GM23338 (cell line): ENCODE measurements at regions not wholly inside any gene's neighbourhood (a gene's known extent, or its start where the extent isn't known, plus 50 kb on each side); places are given as distances from the start of the nearest gene placed in this dataset.

ENCODE experiments used
- ATAC-seq: fragments of 200-7000 bp; cut with Tn5 transposase; 3 replicates; pipeline ENCODE4 v1.9.1; 2020
- DNase-seq: peaks from one replicate; pipeline ENCODE4 v3.0.0-alpha.2; 2015; ENCODE audit warnings: low spot score
- H2AFZ ChIP-seq: fragments of 200-600 bp; sonication (generic); 2 replicates; pipeline ENCODE4 v1.8.0; 2016; ENCODE audit warnings: antibody characterized with exemption, mild to moderate bottlenecking, moderate library complexity
- H3F3A ChIP-seq: fragments of 200-600 bp; sonication (generic); replicated peaks from 2 replicates; pipeline ENCODE4 v1.8.0; 2017; ENCODE audit warnings: antibody characterized with exemption, mixed run types, low read depth
- H3K27ac ChIP-seq: fragments of 200-600 bp; sonication (generic); 2 replicates; pipeline ENCODE4 v1.6.1; 2016; ENCODE audit warnings: low read depth
- H3K27me3 ChIP-seq: fragments of 200-600 bp; sonication (generic); 2 replicates; pipeline ENCODE4 v1.8.0; 2016; ENCODE audit warnings: mild to moderate bottlenecking, mixed run types, moderate library complexity; ENCODE audit not compliant: insufficient read depth
- H3K36me3 ChIP-seq: fragments of 200-600 bp; sonication (generic); 2 replicates; pipeline ENCODE4 v1.8.0; 2016; ENCODE audit warnings: mild to moderate bottlenecking; ENCODE audit not compliant: insufficient read depth
- H3K4me1 ChIP-seq: fragments of 200-600 bp; sonication (generic); 2 replicates; pipeline ENCODE4 v1.8.0; 2016; ENCODE audit warnings: mild to moderate bottlenecking, moderate library complexity; ENCODE audit not compliant: insufficient read depth
- H3K4me2 ChIP-seq: fragments of 200-600 bp; sonication (generic); 2 replicates; pipeline ENCODE4 v1.7.1; 2017; ENCODE audit warnings: mixed run types
- H3K4me3 ChIP-seq: fragments of 200-600 bp; sonication (generic); 2 replicates; pipeline ENCODE4 v1.6.1; 2016; ENCODE audit warnings: mixed run types
- H3K79me2 ChIP-seq: fragments of 200-600 bp; sonication (generic); replicated peaks from 2 replicates; pipeline ENCODE4 v1.8.0; 2017; ENCODE audit warnings: mild to moderate bottlenecking; ENCODE audit not compliant: insufficient read depth
- H3K9me2 ChIP-seq: fragments of 200-600 bp; sonication (generic); 2 replicates; pipeline ENCODE4 v1.8.0; 2017; ENCODE audit not compliant: insufficient read depth
- H4K20me1 ChIP-seq: fragments of 200-600 bp; sonication (generic); replicated peaks from 2 replicates; pipeline ENCODE4 v1.8.0; 2017; ENCODE audit warnings: mild to moderate bottlenecking; ENCODE audit not compliant: insufficient read depth
- H3K27ac Mint-ChIP-seq: 2 replicates; pipeline ENCODE4 v1.8.0; 2020; ENCODE audit warnings: inconsistent platforms, mild to moderate bottlenecking, moderate library complexity, mixed read lengths
- H3K27me3 Mint-ChIP-seq: 3 replicates; pipeline ENCODE4 v1.8.0; 2022; ENCODE audit warnings: low read depth, mild to moderate bottlenecking, moderate library complexity, mixed read lengths, inconsistent platforms; ENCODE audit not compliant: insufficient read depth, poor library complexity
- H3K36me3 Mint-ChIP-seq: 3 replicates; pipeline ENCODE4 v1.8.0; 2021; ENCODE audit warnings: low read depth, mild to moderate bottlenecking, inconsistent platforms, moderate library complexity, mixed read lengths
- H3K4me1 Mint-ChIP-seq: 3 replicates; pipeline ENCODE4 v1.8.0; 2020; ENCODE audit warnings: mild to moderate bottlenecking, inconsistent platforms, mixed read lengths
- H3K4me3 Mint-ChIP-seq: 3 replicates; pipeline ENCODE4 v1.8.0; 2021; ENCODE audit warnings: moderate library complexity, mild to moderate bottlenecking, inconsistent platforms, mixed read lengths
- H3K9me3 Mint-ChIP-seq: 3 replicates; pipeline ENCODE4 v1.8.0; 2020; ENCODE audit warnings: moderate library complexity, mild to moderate bottlenecking, inconsistent platforms, mixed read lengths
- CREB1 ChIP-seq: fragments of 250-450 bp; sonication (Bioruptor Pico); IDR thresholded peaks from 2 replicates; pipeline ENCODE4 v1.5.0; 2020; ENCODE audit warnings: low read depth, mild to moderate bottlenecking, moderate library complexity
- CTCF ChIP-seq, 2 experiments: fragments of 200-600 bp in 1 of 2; sonication (generic) in 1 of 2; conservative IDR thresholded peaks; 2 replicates each; pipeline versions ENCODE4 v1.5.1 to v1.6.1; 2016 to 2017; ENCODE audit warnings: antibody characterized with exemption in 2 of 2, low read depth in 2 of 2, mild to moderate bottlenecking in 2 of 2, moderate library complexity in 1 of 2
- ETS1 ChIP-seq: IDR thresholded peaks from 2 replicates; pipeline ENCODE4 v1.6.1; 2016; ENCODE audit warnings: antibody characterized with exemption
- EZH2 ChIP-seq: fragments of 200-600 bp; sonication (generic); IDR thresholded peaks from one replicate; pipeline ENCODE4 v1.8.0; 2017; ENCODE audit warnings: antibody characterized with exemption, mild to moderate bottlenecking, low read depth; ENCODE audit not compliant: unreplicated experiment
- EZH2phosphoT487 ChIP-seq: fragments of 200-600 bp; sonication (generic); IDR thresholded peaks from one replicate; pipeline ENCODE4 v1.8.1; 2018; ENCODE audit warnings: antibody characterized with exemption; ENCODE audit not compliant: unreplicated experiment
- POLR2AphosphoS5 ChIP-seq: IDR thresholded peaks from 2 replicates; pipeline ENCODE4 v1.6.1; 2016; ENCODE audit warnings: antibody characterized with exemption, low read depth
- REST ChIP-seq: IDR thresholded peaks from one replicate; pipeline ENCODE4 v1.6.1; 2018; ENCODE audit warnings: antibody characterized with exemption; ENCODE audit not compliant: unreplicated experiment
- STAT1 ChIP-seq: IDR thresholded peaks from one replicate; pipeline ENCODE4 v1.6.1; 2016; ENCODE audit warnings: antibody characterized with exemption; ENCODE audit not compliant: unreplicated experiment
- ZNF114 ChIP-seq: fragments of 250-450 bp; sonication (Bioruptor Pico); IDR thresholded peaks from 2 replicates; pipeline ENCODE4 v1.5.0; 2020; ENCODE audit warnings: mild to moderate bottlenecking, moderate library complexity
- ZNF331 ChIP-seq: fragments of 250-450 bp; sonication (Bioruptor Pico); IDR thresholded peaks from 2 replicates; pipeline ENCODE4 v1.5.0; 2020; ENCODE audit warnings: low read depth, mild to moderate bottlenecking, moderate library complexity
- ZNF462 ChIP-seq: fragments of 250-450 bp; sonication (Bioruptor Pico); IDR thresholded peaks from 2 replicates; pipeline ENCODE4 v1.5.0; 2020; ENCODE audit warnings: mild to moderate bottlenecking, moderate library complexity

GRCh38 chr4:66202870-66203269 is 532.6 kb upstream of the EPHA5 start (continued):
- TF ChIP-seq ETS1 (no peak), POLR2AphosphoS5 (no peak), ZNF331 (CRISPR knock-in tag) (no peak), REST (no peak)

GRCh38 chr4:66197451-66197850 is 527.2 kb upstream of the EPHA5 start:
- Histone ChIP-seq H3K36me3 (no peaks in the 10 kb centered on the region), H3K4me3 (no peak overlapping the region), H3K9me2 (no peaks in the 10 kb centered on the region), H3K27me3 (no peaks in the 10 kb centered on the region), H3F3A (no peaks in the 10 kb centered on the region), H2AFZ (no peak overlapping the region), H4K20me1 (no peaks in the 10 kb centered on the region), H3K4me2 (no peak overlapping the region), H3K4me1 (no peaks in the 10 kb centered on the region), H3K27ac (no peak overlapping the region), H3K79me2 (no peaks in the 10 kb centered on the region)
- Mint-ChIP-seq H3K4me3 (no peak overlapping the region), H3K27me3 (peaks cover 1% of the 10 kb centered on the region), H3K9me3 (no peaks in the 10 kb centered on the region), H3K27ac (no peak overlapping the region), H3K36me3 (no peaks in the 10 kb centered on the region), H3K4me1 (0 out of 3 replicates have a peak, but pooled peaks cover 3% of the 10 kb centered on the region)
- DNase-seq, result no peak
- no peak for ATAC-seq
- TF ChIP-seq ETS1 (no peak), CTCF (conservative IDR thresholded peaks at IDR 0.05; ENCODE audit: low read depth in 2 of 2) (no peak), EZH2phosphoT487 (no peak), CREB1 (CRISPR knock-in tag) (no peak), ZNF462 (no peak), POLR2AphosphoS5 (no peak), EZH2 (no peak), ZNF114 (CRISPR knock-in tag) (no peak), STAT1 (no peak)
